NB4 (cell line): ENCODE measurements at regions not wholly inside any gene's neighbourhood (a gene's known extent, or its start where the extent isn't known, plus 50 kb on each side); places are given as distances from the start of the nearest gene placed in this dataset.

Experiments used
- DNase-seq: peaks from one replicate; pipeline ENCODE4 v3.0.0; 2010; ENCODE audit warnings: low read depth
- H3K4me3 ChIP-seq: one replicate; pipeline ENCODE4 v1.5.1; 2011; ENCODE audit warnings: mild to moderate bottlenecking, low read depth, low read length, moderate library complexity
- CTCF ChIP-seq: IDR thresholded peaks from one replicate; pipeline ENCODE4 v1.5.1; 2012; ENCODE audit warnings: low read depth, low read length
- MAX ChIP-seq: IDR thresholded peaks from 2 replicates; pipeline ENCODE4 v1.6.1; 2011; ENCODE audit warnings: low read depth, low read length
- MYC ChIP-seq: IDR thresholded peaks from 2 replicates; pipeline ENCODE4 v1.6.1; 2011; ENCODE audit warnings: low read depth, low read length
- POLR2A ChIP-seq: IDR thresholded peaks from 2 replicates; pipeline ENCODE4 v1.6.1; 2011; ENCODE audit warnings: mild to moderate bottlenecking; ENCODE audit not compliant: insufficient read length; ENCODE audit errors: extremely low read depth

DNA sequence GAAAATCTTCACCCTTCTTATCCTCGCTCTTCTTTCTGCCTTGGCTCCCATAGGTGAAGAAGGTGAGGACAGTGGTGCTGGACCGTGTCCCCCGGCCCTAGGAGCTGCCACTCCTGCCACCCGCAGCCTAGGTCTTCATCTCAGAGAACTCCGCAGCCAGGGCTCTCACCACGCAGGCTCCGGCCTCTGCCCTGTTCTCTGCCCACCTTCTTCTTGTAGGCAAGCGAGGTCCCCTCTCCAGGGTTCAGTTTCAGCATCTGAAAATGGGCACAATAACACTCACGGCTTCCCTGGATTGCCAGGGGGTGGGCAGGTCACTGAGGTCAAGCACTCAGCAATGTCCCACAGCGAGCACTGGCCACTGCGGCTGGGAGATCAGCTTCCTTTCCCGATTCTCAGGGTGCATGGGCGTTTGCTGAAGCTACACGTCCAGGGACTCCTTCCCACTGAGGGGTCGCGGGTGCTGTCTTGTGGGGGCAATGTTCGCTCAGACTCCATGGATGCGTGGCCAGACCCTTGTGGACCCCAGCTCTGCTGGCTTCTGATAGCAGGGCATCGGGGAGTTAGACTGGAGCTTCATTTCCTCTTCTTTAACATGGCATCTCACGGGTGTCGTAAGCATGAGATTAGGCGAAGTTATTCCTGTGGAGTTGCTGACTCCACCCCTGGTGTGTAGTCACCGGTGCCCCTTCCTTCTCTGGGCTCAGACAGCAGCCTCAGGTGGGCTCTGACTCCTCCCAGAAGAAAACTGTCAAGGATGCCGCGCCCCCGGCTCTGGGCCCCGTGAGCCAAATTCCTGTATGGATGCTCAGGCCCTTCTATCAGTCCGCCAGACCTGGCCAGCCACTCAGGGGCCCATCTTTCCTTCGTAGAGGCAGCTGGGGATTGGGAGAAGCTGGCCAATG is 145.1 kb upstream of the IRX2 start:
- no peak for DNase-seq
- TF ChIP-seq POLR2A = no peak
- no peak for TF ChIP-seq MAX
- no peak for TF ChIP-seq CTCF
- TF ChIP-seq MYC = no peak
- H3K4me3 ChIP-seq = no peak overlapping the region

GRCh38 chr5:2895876-2896275 is 144.4 kb upstream of the IRX2 start:
- DNase-seq = no peak
- no peak overlapping the region for H3K4me3 ChIP-seq
- no peak for TF ChIP-seq MAX
- no peak for TF ChIP-seq MYC
- TF ChIP-seq POLR2A = no peak
- no peak for TF ChIP-seq CTCF

DNA sequence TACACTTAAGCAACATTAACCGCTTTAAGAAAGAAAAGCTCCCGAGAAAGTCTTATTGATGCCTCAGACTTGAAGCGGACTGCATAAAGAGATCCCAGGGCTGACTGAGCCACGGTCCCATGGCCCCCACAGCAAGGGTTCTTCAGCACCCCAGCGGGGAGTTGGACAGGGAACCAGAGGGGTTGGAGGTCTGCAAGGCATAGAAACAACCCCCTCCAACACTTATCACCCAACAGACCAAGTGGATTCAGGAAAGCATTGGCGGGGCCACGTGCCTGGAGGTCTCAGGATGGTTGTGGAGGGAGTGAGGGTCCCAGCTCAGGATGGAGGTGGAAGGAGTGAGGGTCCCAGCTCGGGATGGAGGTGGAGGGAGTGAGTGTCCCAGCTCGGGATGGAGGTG is 143.7 kb upstream of the IRX2 start:
- TF ChIP-seq MAX (no peak), MYC (no peak), POLR2A (no peak), CTCF (no peak)
- no peak overlapping the region for H3K4me3 ChIP-seq
- DNase-seq = no peak

- TF ChIP-seq POLR2A (no peak), CTCF (no peak), MAX (no peak), MYC (no peak)
- DNase-seq = no peak
- H3K4me3 ChIP-seq = no peak overlapping the region
Observed at GRCh38 chr5:2894736-2895135, 143.3 kb upstream of the IRX2 start.

DNA sequence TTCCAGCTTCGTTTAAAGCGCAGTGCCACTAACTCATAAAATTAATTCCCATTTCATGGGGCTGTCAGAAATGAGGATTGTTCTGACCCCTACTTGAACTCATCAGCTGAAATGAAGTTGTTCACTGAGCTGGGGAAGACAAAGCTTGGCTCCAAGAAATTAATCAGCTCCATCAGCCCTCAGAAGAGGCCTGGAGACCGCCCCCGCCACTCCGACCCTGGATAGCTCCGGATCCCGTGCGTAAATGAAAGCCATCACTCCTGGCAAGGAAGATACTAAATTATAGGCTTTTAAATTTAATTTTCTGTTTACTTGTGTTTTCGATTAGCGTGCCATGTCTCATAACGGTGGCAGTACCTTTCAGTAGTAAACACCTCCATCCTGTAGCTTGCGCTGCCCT is 142.8 kb upstream of the IRX2 start:
- H3K4me3 ChIP-seq = no peak overlapping the region
- no peak for DNase-seq
- TF ChIP-seq MYC (no peak), POLR2A (no peak), MAX (no peak), CTCF (no peak)
